GM21360 (cell line): ENCODE measurements at regions not wholly inside any gene's neighbourhood (a gene's known extent, or its start where the extent isn't known, plus 50 kb on each side); places are given as distances from the start of the nearest gene placed in this dataset.

ENCODE experiments used
- ATAC-seq: cut with Tn5 transposase; IDR thresholded peaks from one replicate; pipeline ENCODE4 v1.9.1; 2021; ENCODE audit warnings: mild to moderate bottlenecking, moderate library complexity; ENCODE audit not compliant: unreplicated experiment

DNA sequence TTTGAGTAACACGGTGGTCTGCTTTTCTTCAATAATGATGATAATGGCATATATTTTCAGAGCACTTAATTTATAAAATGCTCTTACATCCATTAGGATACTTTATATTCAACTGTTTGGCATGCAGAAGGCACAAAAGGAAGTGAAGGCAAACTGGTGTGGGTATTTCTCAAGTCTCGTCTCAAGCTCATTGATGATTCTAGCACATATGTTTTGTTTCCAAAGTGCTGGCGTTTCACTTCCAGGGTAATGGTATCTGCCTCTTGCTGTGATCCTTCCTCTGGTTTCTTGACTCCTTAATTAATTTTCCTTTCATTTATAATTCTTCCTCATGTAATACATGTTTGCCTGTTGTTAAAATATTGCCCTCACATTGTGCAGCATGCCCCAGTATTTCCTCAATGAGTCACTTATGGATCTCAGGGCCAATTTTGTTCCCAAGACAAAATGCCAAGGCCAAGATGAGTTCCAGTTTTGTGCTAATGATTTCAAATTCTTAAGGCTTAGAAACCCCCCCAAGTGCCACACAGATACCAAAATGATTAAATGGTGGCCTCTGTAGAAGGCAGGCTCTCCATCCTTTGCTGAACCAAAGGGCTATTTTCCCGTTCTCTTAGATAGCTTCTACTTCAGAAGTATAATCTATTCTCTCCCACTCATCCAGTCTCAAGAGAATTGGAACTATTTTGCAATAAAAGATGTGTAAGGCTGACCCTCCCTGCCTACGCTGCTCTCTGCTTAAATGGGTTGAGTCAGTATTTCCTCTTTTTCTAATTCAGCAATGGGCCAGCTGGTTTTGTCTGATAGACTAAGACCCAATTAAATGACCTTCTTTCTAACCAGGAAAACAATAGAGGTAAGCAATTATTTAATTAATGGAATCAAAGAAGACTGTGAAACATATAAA is 171.2 kb downstream of the ZNF365 start:
- ATAC-seq, result no peak

DNA sequence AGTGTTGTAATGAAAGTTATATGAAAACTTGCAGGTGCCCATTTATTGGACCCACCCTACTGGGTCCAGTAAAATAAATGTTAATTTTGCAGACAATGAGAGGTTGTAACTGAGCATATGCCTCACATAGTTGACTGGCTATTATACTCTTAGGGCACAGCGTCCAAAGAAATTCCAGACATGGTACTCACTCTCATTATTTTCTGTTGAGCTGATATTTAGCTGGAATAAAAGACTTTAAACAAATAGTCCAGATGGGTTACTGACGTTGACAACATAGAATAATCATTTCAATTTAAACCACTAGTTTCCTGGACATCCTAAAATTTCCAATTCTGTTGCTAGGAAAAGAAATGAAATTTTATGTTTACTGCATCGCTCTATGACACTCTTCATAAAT is 174.5 kb downstream of the ZNF365 start:
- ATAC-seq, result no peak

DNA sequence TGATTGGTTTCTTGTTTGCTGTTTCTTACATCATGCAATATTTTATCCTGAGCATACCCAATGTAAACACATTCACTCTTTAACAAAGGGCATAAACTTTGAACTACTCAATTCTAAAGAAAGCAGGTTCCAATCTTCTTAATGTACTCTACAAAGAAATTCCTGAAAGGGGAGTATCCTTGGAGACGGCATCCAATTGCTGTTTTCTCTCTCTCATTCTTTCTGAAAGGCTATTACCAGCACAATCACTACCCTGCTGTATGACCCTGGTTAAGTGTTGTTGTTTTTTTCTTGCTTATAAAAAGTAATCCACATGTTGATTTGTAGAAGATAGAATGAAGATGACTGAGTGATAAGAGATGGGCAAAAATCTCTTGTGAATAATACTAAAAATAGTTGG is 176.0 kb downstream of the ZNF365 start:
- no peak for ATAC-seq

DNA sequence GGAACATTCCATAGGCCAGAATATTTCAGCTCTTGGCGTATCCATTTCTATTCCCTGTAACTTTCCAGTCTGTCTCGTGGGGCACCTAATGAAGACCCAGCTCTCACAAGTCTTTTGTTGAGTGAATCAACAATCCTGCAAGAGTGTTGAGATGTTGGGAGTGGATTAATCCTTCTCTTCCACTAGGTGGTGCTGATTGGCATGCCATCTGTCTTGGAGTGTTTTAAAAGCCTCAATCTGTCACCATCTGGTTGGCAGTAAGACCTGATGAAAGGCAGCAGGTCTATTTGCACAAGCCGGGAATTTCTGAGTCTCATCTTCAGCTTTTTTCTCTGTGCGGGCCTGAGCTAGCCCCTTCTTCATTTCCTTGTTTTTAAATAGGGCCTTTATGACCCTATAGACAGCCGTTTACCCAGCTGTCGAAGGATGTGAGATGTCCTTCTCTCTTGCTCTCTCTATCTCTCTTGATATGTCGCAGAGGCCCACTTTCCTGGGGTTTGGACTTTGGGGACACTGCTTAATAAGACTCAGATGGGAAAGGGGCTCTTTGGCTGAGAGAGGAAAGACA is 180.5 kb downstream of the ZNF365 start:
- no peak for ATAC-seq

DNA sequence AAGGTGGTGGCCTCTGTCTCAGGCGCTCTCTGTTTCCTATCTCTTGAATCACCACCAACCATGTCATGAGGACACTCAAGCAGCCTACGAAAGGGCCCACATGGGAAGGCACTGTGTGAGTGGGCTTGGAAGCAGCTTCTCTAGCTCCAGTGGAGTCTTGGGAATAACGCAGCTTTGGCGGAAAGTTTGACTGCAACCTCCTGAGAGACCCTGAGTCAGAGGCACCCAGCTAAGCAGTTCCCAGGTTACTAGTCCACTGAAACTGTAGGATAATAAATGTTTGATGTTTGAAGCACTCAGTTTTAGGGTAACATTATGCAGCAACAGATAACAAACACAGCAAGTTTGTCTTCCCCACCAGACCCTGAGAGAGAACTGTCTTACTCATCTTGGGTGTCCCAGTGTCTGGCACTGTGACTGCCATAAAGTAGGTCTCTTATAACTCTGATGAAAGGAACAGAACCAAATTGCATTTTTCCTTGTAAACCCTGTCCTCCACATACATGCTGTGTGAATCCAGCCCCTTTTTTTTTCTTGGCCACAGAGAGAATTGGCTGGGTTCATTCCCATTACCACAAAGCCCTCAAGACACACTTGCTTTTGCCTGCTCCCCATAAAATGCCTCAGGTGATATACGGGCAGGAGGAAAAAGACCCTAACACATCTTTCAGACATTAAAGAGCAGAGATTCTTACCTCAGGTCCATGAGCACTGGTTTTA is 185.5 kb downstream of the ZNF365 start:
- no peak for ATAC-seq

DNA sequence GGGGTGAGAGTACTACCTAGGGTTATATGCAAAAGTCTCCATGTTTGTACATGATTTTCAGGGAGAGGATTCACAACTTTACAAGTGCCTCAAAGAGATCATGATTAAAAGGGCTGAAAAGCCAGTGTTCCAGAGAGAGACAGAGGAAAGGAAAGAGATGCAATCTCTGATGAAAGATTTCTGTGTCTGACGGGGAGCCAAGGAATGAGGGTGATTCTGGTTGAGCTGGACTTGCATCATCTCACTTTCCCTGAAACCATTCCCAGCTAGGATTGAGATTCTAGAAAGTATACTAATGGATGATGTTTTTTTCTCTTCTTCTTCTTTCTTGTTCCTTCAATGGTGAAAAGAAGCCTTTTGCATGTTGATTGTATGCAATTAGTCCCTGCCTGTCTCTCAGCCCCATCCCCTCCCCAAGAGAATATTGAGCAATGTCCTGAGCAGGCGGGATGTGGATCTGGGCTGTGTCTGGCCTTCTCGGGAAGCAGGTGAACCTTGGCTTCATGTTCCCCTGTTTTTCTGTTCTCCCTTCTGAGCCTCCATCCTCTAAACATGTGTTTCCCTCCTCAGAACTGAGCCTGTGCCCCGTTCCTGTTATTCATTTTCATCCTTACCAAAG is 186.1 kb downstream of the ZNF365 start:
- no peak for ATAC-seq

DNA sequence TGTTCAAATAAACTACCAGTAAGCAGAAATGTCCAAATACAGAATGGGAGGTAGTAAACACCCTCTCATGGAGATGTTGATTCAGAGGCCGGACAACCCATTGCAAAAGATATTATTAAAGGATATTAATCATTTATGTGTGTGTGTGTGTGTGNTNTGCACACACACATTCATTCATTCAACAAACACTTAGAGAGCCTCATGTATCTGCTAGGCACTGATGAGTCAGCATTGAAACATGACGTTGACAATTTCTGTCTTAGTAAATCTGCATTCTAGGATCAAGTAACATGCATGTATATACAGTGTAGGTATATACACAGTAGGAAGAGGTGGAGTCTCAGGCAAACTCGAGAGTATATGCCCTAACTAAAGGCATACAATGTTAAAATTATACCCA is 187.0 kb downstream of the ZNF365 start:
- no peak for ATAC-seq

DNA sequence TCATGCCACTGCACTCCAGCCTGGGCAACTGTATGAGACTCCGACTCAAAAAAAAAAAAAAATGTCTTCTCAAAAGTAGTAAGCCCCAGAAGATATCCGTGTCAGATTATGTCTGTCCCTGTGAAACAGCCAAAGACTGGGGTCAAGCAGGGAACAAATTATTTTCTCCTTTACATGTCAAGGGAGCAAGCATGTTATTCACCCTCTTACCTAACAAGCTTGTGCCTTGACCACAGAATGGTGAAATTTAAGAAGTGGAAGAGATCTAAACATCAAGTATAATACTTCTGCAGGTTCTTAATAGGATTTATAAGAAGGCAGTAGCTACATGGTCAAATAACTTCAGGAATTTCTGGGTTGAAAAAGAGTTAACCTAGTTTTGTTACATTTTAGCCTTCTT is 187.9 kb downstream of the ZNF365 start:
- ATAC-seq, result no peak

DNA sequence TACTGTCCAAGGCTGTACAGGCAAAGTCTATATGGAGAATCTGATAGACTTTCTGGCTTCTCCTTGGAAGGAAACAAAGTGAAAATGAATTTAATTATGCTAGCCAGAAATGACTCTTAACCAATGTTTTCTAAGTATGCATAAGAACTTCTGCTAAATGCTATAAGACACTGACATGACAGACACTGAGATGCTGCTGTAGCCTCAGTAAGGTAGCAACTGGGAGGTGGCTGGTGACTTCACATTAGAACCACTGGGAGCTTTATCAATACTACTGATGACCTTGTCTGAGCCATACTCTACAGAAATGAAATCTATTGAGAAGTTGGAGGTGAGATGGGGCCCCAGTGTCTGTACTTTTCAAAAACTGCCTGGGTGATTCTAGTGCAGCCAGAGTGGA is 188.6 kb downstream of the ZNF365 start:
- ATAC-seq, result no peak

DNA sequence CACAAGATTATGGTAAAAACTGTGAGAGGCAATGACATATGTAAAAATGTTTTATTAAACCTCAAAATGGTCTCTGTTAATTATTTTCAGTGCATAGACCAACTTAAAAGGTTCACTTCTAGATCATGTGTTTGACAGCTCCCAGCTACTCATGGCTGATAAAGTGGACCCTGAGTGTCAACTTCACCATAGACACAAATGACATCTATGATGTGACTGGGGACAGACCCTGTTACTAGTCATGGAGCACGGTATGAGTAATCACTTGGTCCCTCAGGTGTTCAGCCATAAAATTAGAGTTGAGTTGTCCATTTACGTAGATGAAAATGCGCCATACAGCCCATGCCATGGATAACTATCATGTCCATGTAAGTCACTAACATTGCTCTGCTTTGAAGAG is 199.8 kb downstream of the ZNF365 start:
- ATAC-seq, result no peak

DNA sequence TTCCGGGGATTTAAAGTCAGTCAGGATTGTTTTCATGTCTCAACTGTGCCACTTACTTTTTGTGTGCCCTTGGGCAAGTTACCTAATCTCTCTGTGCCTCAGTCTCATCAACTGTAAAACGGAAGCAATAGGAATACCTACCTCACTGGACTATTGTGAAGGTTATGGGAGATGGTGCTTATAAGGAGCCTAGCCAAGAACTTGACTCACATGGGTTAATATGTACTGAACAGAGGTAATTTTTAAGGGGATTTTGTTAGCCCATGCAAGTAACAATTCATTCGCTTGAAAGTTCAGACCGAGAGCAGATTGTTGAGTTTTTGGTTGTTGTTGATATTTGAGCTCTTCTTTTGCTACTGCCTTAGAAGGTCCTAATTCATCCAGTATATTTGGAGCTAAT is 202.9 kb downstream of the ZNF365 start:
- ATAC-seq, result no peak

DNA sequence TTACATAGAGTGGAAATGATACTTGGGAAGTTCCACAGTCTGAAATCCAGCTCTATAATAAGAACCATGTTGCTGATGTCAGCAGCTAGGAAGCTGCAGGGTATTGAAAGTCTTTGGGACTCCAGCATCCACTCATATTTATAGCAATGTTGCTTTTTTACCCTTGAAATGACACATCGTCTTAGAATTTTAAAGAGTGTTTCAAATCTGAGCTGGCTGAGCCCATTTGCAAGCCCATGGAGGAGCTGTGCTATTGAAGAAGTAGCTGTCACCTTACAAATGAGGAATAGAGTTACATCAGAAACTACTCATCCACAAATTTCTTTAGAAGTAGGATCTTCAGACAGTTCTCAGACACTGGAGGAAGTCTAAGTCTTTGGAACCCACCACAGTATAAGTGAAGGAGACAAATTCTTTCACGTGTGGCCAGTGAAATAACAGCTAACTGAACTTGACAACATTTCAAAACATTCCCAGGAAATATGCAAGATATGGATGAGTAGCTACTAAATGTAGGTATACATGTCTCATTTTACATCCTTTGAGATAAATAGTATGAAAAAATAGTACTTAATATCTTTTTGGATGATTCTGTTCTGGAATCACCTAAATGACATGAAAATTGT is 203.6 kb downstream of the ZNF365 start:
- no peak for ATAC-seq

DNA sequence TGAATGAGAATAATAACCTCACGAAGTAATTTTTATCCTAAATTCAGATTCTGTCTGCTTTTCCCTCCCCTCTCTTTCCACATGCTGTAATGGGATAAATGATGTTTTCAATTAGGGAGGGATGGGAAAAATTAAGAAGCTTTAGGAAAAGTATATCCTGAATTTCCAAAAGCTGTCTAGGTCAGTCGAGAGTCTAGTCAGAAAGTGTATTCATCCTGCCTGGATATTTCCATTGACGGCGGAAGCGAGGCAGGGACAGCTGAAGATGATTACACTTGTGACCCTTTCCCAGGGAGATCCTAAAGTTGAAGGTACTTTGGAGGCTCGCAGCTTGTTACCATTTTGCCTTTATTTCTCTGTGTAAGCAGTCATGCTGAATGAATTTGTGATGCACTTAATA is 204.1 kb downstream of the ZNF365 start:
- ATAC-seq, result no peak

DNA sequence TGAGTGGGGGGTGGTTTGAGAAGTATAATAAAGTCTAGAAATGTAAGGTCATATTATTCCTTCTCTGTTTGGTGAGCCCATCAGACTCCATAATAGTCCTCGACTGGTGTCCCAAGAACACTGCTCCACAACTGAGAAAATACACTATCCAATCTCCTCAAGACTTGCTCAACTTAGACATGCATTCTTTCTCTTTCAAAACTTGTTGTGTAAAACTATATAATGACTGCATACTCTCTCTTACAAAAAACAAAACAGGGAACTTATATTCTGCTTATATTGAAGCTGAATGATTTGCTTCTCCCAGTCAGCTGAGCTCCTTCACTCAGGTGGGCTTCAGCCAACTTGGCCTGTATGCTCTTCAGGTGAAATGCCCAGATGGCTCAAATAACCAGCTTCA is 204.7 kb downstream of the ZNF365 start:
- no peak for ATAC-seq

DNA sequence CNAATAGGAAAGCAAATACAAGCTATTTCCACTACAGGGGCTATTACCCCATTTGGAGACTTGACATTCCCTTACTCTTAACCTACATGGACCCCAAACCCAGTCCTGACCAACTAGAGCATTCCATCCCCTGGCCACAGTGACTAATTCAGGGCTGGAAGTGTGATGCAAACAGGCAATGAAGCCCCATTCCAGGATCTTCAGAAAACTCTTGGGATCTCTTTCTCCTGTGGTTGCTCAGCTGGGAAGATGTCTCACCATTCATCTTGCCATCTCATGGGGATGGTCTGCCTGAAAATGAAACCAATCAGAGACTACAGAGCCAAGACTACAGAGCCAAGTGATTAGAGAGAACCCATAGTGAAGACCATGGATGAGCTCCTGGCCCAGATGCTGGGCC is 206.2 kb downstream of the ZNF365 start:
- ATAC-seq, result no peak

DNA sequence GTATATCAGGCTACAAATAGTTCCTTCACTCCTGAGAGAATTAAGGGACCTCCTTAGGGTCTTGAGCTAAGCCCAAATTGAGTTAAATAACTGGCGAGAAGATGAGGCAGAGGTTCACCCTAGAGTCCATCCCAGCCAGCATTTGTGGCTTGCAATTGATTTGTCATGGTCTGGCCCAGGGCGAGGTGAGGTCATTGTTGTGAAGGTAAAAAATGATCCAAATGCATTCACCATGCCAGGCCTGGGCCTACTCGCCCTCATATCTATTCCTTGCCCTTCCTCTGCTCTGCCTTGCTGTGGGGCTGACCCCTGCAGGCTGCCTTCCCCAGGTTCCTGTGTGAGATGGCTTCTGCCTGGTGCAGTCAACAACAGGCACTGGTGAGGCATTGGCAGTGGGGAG is 207.2 kb downstream of the ZNF365 start:
- no peak for ATAC-seq

DNA sequence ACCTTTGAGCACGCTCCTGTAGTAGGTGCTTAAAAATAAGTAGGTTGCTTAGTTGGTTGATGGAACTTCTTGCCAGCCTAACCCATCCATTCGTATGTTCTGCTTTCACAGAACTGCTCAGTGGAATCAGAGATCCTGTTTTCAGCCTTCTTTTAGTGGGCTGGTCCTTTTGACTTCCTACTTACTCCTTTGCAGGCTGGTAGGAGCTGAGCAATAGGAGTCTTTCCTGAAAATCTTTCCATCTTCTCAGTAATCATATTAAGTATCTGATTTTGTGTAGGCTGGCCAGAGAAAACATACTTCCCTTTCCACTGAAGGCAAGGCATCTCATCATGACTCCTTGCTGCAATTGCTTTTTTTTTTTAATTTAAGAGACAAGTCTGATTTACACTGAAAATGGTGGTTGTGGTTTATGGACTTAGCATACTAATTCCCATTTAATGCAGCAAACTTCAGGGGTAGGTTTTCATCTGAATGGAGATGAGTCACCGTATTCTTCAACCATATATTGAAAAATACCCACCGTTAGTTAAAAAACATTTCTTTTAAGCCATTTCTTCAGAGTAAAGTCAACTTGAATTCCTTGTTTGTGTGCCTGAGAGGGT is 208.0 kb downstream of the ZNF365 start:
- ATAC-seq, result no peak

DNA sequence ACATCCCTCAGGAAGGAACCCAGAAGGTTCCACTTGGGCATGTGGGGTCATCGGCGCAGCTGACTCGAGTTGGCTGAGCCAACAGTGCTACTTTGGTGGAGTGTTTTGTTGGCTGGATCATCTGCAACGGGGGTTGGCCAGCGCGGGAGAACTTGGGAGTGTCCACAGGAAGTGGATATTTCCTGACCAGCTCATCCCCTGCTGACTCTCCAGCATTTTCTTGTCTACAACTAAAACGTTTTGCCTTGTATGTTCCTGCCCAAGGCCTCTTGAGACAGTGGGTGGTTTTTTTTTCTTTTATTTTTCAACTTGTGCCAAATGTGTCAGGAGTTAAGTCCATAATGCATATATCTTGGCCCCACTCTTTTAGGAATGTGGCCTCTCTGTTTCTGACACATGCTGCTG is 208.6 kb downstream of the ZNF365 start:
- ATAC-seq, result no peak

DNA sequence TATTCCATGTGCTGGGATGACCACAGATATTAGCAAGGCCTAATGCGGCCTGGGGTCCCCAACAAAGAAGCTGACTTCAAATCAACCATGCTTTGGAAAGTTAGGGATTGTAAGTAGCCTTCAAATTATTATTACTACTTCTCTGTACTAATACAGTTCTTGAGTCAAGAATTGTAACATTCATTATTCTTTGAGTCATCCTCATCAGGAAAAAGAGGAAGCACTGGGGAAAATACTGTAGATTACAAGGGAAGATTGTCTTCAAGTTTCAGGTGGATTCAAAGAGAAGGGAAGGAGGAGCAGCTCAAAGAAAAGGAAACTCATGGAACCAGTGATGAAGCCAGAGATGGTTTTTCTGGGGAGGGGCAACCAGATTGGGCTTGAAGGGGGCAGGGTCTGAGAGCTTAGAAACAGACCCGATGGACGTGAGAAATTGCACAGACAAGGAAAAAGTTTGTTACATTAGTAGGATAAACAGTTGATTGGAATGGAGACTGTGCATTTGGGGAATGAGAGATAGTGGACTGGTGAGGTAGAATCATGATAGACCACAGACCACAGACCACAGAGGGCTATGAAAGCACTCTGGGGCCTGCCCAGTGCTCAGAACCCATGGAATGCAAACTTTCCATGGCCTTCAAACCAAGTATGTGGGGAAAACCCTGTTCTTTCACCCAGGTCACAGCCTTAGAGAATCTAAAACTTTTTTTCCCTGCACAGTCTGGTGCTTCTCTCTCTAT is 209.9 kb downstream of the ZNF365 start:
- ATAC-seq, result no peak

DNA sequence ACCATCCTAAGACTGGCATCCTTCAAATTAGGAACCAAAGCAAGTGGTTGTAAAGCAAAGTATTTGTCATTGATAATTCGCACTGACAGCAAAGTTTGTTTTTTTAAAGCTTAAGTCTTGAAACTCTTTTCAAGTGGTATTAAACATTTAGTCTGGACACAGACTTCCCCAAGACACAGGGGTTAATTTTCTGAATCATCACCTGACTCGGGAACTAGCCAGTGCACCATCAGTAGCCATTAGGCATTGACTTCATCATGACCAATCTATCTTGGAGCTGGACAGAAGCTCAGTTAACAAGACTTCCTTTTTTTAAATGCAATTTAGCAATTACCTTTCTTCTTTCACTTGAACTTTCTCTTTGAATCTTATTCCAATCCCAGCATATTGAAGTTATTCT is 210.6 kb downstream of the ZNF365 start:
- ATAC-seq, result no peak
